Stomach (tissue), 8 donors: ENCODE measurements at regions not wholly inside any gene's neighbourhood (a gene's known extent, or its start where the extent isn't known, plus 50 kb on each side); places are given as distances from the start of the nearest gene placed in this dataset.
"Not testable (repeated sequence)": the region's sequence is repeated elsewhere in the genome, so short reads cannot be mapped to it uniquely, and the experiment has no call there.

Experiments
- DNase-seq, 2 donors: peaks; one replicate each; pipeline versions ENCODE4 v3.0.0 to v3.0.0-alpha.2; 2013 to 2019
- H3K27ac ChIP-seq, 5 donors: fragments of 200-600 bp in 4 of 5; sonication (generic) in 4 of 5; one replicate each; pipeline ENCODE4 v1.5.1; 2013 to 2019; ENCODE audit warnings: mild to moderate bottlenecking in 1 of 5, moderate library complexity in 1 of 5
- H3K27me3 ChIP-seq, 3 donors: fragments of 200-600 bp; sonication (generic); one replicate each; pipeline ENCODE4 v1.5.1; 2017 to 2019; ENCODE audit warnings: mixed run types in 1 of 3
- H3K36me3 ChIP-seq, 4 donors: fragments of 200-600 bp; sonication (generic); 1 replicate in 3 of 4; 2 replicates in 1 of 4; pipeline ENCODE4 v1.5.1; 2016 to 2019
- H3K4me1 ChIP-seq, 4 donors: fragments of 200-600 bp; sonication (generic); one replicate each; pipeline ENCODE4 v1.5.1; 2016 to 2019
- H3K4me3 ChIP-seq, 4 donors: fragments of 200-600 bp; sonication (generic) in 3 of 4; one replicate each; pipeline ENCODE4 v1.5.1; 2016 to 2019; ENCODE audit warnings: mild to moderate bottlenecking in 1 of 4
- H3K9me3 ChIP-seq, 4 donors: fragments of 200-600 bp; sonication (generic); one replicate each; pipeline ENCODE4 v1.5.1; 2016 to 2019
- CTCF ChIP-seq, 7 experiments: fragments of 450-650 bp in 4 of 7; fragments of 200-600 bp in 3 of 7; sonication (generic) in 3 of 7; IDR thresholded peaks; one replicate each; pipeline ENCODE4 v1.5.1; 2016 to 2019; ENCODE audit warnings: antibody characterized with exemption in 7 of 7, control low read depth in 2 of 7, mild to moderate bottlenecking in 1 of 7
- EP300 ChIP-seq: sonication (generic); formaldehyde crosslinking; IDR thresholded peaks from one replicate; pipeline ENCODE4 v1.6.1; 2017; ENCODE audit warnings: antibody characterized with exemption
- POLR2A ChIP-seq, 4 donors: fragments of 450-650 bp; IDR thresholded peaks; one replicate each; pipeline ENCODE4 v1.6.1; 2016; ENCODE audit warnings: antibody characterized with exemption in 4 of 4, control low read depth in 2 of 4, mild to moderate bottlenecking in 1 of 4, moderate library complexity in 1 of 4
- POLR2AphosphoS5 ChIP-seq, 3 donors: sonication (generic); formaldehyde crosslinking; IDR thresholded peaks; one replicate each; pipeline ENCODE4 v1.6.1; 2016; ENCODE audit warnings: antibody characterized with exemption in 3 of 3
- whole genome bisulfite sequencing, 5 donors: extraction: QIAGEN DNeasy Blood & Tissue Kit in 3 of 5; methylation state at CpG; one replicate each; pipeline versions ENCODE4 v1.1.5 to v1.1.7; 2013 to 2018; 5-methylcytosine and 5-hydroxymethylcytosine counted together
- intact Hi-C: fragments of 100-400 bp; cut with DNase I; formaldehyde crosslinking; loops from one replicate; pipeline ENCODE4 v1.15.1; 2023; ENCODE audit warnings: low total_unique reads
- donor health status: healthy with polysubstance abuse.
- donor health status: Bipolar disorder and iron deficiency.
- donor health status: healthy.

DNA sequence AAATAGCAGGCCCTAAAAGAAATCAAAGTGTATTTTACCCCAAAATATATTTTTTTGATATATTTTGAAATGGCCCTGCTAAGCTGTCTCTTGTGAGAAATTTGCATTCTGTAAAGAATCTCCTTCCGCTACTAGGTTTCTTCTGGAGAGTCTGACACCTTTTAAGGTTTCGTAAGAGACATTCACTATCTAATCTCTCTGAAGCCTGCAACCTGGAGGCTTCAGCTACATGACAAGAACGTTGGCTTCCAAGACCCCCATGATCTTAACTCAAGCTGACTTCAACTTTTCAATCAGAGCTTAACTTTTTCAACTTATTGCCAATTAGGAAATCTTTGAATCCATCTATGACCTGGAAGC is 1894.9 kb upstream of the LRRTM1 start:
- TF ChIP-seq EP300 (no peak), POLR2AphosphoS5 (IDR thresholded peaks at IDR 0.05) (no peak), POLR2A (IDR thresholded peaks at IDR 0.05) (no peak), CTCF (IDR thresholded peaks at IDR 0.05) (no peak)
- H3K4me1 ChIP-seq, result no peaks in the 10 kb centered on the region
- H3K9me3 ChIP-seq, result peaks cover 0 to 4% (median 0%) of the 10 kb centered on the region in 4 donors
- H3K27me3 ChIP-seq, result no peaks in the 10 kb centered on the region
- no peaks in the 10 kb centered on the region for H3K36me3 ChIP-seq
- H3K4me3 ChIP-seq, result no peak overlapping the region
- 73 to 83% (median 79%) methylated on average over 3 of the region's 3 CpGs for WGBS, 5 donors
- no peak for DNase-seq
- intact Hi-C loops, result no loop called here
- H3K27ac ChIP-seq, result no peak overlapping the region

GRCh38 chr2:82198809-82199492 is 1894.4 kb upstream of the LRRTM1 start:
- WGBS, 5 donors, result 88 to 93% (median 92%) methylated on average over 4 of the region's 4 CpGs
- Histone ChIP-seq H3K4me3 (no peak overlapping the region), H3K27me3 (no peaks in the 10 kb centered on the region), H3K9me3 (peaks cover 0 to 4% (median 0%) of the 10 kb centered on the region in 4 donors), H3K36me3 (no peaks in the 10 kb centered on the region), H3K4me1 (no peaks in the 10 kb centered on the region), H3K27ac (no peak overlapping the region)
- intact Hi-C loops, result no loop called here
- no peak for DNase-seq
- no peak for TF ChIP-seq POLR2AphosphoS5 (IDR thresholded peaks at IDR 0.05)

DNA sequence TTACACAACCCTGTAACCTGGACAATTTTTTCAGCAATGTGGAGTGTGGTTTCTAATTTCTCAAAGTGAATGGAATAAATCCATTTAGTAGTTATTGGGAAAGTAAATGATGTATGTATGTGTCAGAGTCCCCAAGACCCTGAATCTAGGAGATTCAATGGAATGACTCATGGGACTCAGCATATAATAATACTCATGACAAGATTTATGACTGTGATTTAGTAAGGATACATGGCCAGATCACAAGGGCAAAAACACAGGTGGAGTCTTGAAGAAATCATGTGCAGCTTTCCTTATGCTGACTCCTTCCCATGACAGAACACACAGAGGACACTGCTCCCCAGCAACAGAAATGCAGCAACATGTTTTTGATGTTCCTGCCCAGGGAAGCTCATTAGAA is 1877.7 kb upstream of the LRRTM1 start:
- H3K4me1 ChIP-seq, result no peaks in the 10 kb centered on the region
- no peak overlapping the region for H3K4me3 ChIP-seq
- DNase-seq, result no peak
- no peak overlapping the region for H3K27ac ChIP-seq
- intact Hi-C loops, result no loop called here
- no peaks in the 10 kb centered on the region for H3K9me3 ChIP-seq
- H3K27me3 ChIP-seq, result no peaks in the 10 kb centered on the region
- no peaks in the 10 kb centered on the region for H3K36me3 ChIP-seq
- TF ChIP-seq POLR2A (IDR thresholded peaks at IDR 0.05), result no peak

DNA sequence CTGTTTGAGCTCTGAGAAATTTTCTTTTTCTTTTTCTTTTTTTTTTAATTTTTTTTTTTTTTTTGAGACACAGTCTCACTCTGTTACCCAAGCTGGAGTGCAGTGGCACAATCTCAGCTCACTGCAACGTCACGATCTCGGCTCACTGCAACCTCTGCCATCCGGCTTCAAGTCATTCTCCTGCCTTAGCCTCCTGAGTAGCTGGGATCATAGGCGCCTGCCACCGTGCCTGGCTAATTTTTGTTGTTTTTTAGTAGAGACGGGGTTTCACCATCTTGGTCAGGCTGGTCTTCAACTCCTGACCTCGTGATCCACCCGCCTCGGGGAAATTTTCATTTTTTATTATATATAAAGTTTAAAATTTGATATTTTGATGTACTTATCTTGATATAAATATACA is 1870.7 kb upstream of the LRRTM1 start:
- H3K4me1 ChIP-seq, H3K4me3 ChIP-seq, H3K27me3 ChIP-seq, DNase-seq, intact Hi-C loops, H3K27ac ChIP-seq, H3K9me3 ChIP-seq, H3K36me3 ChIP-seq: not testable (repeated sequence)
- WGBS, 5 donors, result 90 to 97% (median 95%) methylated on average over 10 of the region's 10 CpGs

DNA sequence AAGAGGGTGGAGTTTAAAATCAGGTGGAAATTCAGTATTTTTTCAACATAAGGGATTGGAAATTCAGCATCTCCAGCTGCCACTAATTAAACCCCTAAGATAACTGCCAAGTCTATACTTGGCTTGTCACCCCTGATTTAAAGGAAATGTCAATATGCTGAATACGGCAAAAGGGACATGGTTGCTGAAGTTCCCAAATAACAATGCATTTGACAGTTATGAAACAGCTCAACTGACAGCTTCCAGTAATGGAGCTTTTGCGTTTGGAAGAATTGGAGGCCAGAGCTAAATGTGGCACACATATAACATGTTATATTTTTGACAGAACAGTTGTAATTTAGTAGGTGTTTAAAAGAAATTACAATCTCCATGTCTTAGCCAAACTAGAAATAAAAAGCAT is 1867.9 kb upstream of the LRRTM1 start:
- Histone ChIP-seq H3K4me1 (no peaks in the 10 kb centered on the region), H3K27me3 (no peaks in the 10 kb centered on the region), H3K36me3 (no peaks in the 10 kb centered on the region), H3K27ac (no peak overlapping the region), H3K9me3 (no peaks in the 10 kb centered on the region), H3K4me3 (no peak overlapping the region)
- no peak for DNase-seq
- intact Hi-C loops, result no loop called here
- TF ChIP-seq POLR2A (IDR thresholded peaks at IDR 0.05) (no peak), CTCF (IDR thresholded peaks at IDR 0.05) (no peak), POLR2AphosphoS5 (IDR thresholded peaks at IDR 0.05) (no peak), EP300 (no peak)
- WGBS, 5 donors, result 74 to 95% (median 79%) methylated on average over 2 of the region's 2 CpGs

GRCh38 chr2:82169379-82169778 is 1864.8 kb upstream of the LRRTM1 start:
- Histone ChIP-seq H3K36me3 (no peaks in the 10 kb centered on the region), H3K27ac (no peak overlapping the region), H3K27me3 (no peaks in the 10 kb centered on the region), H3K4me3 (no peak overlapping the region), H3K4me1 (no peaks in the 10 kb centered on the region), H3K9me3 (no peaks in the 10 kb centered on the region)
- DNase-seq, result no peak
- intact Hi-C loops, result no loop called here
- 78 to 89% (median 85%) methylated on average over 4 of the region's 4 CpGs for WGBS, 5 donors
- TF ChIP-seq EP300 (no peak), POLR2AphosphoS5 (IDR thresholded peaks at IDR 0.05) (no peak), POLR2A (IDR thresholded peaks at IDR 0.05) (no peak), CTCF (IDR thresholded peaks at IDR 0.05) (no peak)
